ENCODE measurements at regions not wholly inside any gene's neighbourhood (a gene's known extent, or its start where the extent isn't known, plus 50 kb on each side); places are given as distances from the start of the nearest gene placed in this dataset.

- TF ChIP-seq CTCF (IDR thresholded peaks at IDR 0.05), result no peak
- TF ChIP-seq POLR2A (IDR thresholded peaks at IDR 0.05), result no peak
Measured at GRCh38 chr13:82698941-82699340, 1183.3 kb downstream of the SLITRK1 start.
